ENCODE measurements at regions not wholly inside any gene's neighbourhood (a gene's known extent, or its start where the extent isn't known, plus 50 kb on each side); places are given as distances from the start of the nearest gene placed in this dataset.

DNA sequence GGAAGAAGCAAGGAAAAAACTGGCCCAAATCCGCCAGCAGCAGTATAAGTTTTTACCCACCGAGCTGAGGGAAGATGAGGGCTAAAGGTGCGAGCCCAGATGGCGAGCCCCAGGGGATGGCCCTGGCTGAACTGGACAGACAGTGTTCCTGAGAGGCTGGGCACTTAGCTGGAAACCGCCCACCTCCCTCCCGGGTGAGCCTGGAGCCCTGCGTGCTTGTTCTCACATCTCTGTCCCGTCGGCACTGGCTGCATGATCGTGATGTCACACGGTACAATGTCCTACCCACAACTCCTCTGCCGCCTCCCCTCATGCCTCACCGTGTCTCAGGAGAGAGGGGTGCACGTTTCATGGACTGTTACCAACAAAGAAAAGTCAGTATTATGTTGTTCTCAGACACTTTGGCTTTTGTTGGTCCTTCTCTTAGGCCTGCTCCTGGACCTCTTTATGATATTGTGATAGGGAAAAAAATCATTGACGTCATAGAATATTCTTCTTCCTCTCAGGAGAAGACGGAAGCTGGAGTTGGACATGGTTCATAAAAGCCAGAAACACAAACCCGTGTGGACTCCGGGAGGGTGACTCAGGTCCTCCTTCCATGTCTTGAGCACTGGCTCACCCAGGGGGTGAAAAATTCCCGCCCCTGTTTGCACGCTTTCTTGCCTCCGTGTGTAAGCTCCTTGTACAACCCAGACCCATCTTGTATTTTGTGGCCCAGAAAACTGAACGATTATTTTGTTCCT is 201.8 kb upstream of the TPM1 start:
- Mint-ChIP-seq H3K9me3 (no peaks in the 10 kb centered on the region), H3K36me3 (peaks cover 12% of the 10 kb centered on the region; the same call in 1 of the 2 replicates), H3K27ac (no peak overlapping the region), H3K4me3 (no peak overlapping the region), H3K27me3 (ENCODE audit: low read depth) (no peaks in the 10 kb centered on the region), H3K4me1 (peaks cover 9% of the 10 kb centered on the region)
- no peak for TF ChIP-seq FOXK1 (CRISPR knock-in tag; IDR thresholded peaks at IDR 0.05)
- no peak for ATAC-seq
- ChIA-PET CTCF (interaction anchor here (1.0 to 1.2 kb wide), 2 partner anchors 33 to 106 kb away, joined by 3 read pairs; no protein-coding TSS in a partner anchor), POLR2A (no interaction called here)
- DNase-seq (ENCODE audit: low spot score), result no peak

DNA sequence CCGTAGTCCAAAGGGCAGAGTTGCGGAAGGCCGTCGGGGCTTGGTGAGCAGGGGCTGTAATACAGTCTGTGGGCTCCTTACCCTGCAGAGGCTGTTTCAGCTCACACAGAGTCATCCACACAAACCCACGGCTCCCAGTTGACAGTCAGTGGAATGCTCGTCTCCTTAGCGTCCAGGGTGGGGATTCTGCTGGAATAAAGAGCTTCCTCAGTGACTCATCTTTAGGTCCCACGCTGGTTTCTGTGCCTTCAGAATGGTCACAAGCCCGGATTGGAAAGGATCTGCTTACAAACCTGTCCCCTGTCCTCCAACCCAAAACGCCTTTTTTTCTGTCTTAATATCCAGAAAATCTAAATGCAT is 201.3 kb upstream of the TPM1 start:
- no peaks in the 10 kb centered on the region for H3K27me3 Mint-ChIP-seq (ENCODE audit: low read depth)
- no peaks in the 10 kb centered on the region for H3K9me3 Mint-ChIP-seq
- ChIA-PET POLR2A (no interaction called here), CTCF (interaction anchor here (1.0 to 1.2 kb wide), 2 partner anchors 34 to 105 kb away, joined by 3 read pairs; no protein-coding TSS in a partner anchor)
- ATAC-seq (no peak), DNase-seq (ENCODE audit: low spot score) (no peak)
- H3K4me1 Mint-ChIP-seq, result peaks cover 15% of the 10 kb centered on the region
- no peak overlapping the region for H3K27ac Mint-ChIP-seq
- H3K36me3 Mint-ChIP-seq, result peaks cover 9% of the 10 kb centered on the region; the same call in 1 of the 2 replicates
- TF ChIP-seq JAZF1 (CRISPR knock-in tag; IDR thresholded peaks at IDR 0.05), result no peak
- TF ChIP-seq NFYB (CRISPR knock-in tag; conservative IDR thresholded peaks at IDR 0.05; ENCODE audit: low read depth), result no peak
- TF ChIP-seq GABPB1 (CRISPR knock-in tag; IDR thresholded peaks at IDR 0.05), result no peak
- TF ChIP-seq, protein P1, sequence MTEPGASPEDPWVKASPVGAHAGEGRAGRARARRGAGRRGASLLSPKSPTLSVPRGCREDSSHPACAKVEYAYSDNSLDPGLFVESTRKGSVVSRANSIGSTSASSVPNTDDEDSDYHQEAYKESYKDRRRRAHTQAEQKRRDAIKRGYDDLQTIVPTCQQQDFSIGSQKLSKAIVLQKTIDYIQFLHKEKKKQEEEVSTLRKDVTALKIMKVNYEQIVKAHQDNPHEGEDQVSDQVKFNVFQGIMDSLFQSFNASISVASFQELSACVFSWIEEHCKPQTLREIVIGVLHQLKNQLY (CRISPR knock-in tag; IDR thresholded peaks at IDR 0.05), result no peak
- TF ChIP-seq ZNF232 (CRISPR knock-in tag; IDR thresholded peaks at IDR 0.05), result no peak
- TF ChIP-seq ZNF671 (CRISPR knock-in tag; IDR thresholded peaks at IDR 0.05), result no peak
- no peak for TF ChIP-seq SMAD4 (CRISPR knock-in tag; IDR thresholded peaks at IDR 0.05)
- TF ChIP-seq, protein P2, sequence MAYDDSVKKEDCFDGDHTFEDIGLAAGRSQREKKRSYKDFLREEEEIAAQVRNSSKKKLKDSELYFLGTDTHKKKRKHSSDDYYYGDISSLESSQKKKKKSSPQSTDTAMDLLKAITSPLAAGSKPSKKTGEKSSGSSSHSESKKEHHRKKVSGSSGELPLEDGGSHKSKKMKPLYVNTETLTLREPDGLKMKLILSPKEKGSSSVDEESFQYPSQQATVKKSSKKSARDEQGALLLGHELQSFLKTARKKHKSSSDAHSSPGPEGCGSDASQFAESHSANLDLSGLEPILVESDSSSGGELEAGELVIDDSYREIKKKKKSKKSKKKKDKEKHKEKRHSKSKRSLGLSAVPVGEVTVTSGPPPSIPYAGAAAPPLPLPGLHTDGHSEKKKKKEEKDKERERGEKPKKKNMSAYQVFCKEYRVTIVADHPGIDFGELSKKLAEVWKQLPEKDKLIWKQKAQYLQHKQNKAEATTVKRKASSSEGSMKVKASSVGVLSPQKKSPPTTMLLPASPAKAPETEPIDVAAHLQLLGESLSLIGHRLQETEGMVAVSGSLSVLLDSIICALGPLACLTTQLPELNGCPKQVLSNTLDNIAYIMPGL (CRISPR knock-in tag; IDR thresholded peaks at IDR 0.05), result no peak
- no peak for TF ChIP-seq TEAD4 (CRISPR knock-in tag; IDR thresholded peaks at IDR 0.05)
- no peak for TF ChIP-seq FOXK1 (CRISPR knock-in tag; IDR thresholded peaks at IDR 0.05)
- TF ChIP-seq GTF2I (CRISPR knock-in tag; conservative IDR thresholded peaks at IDR 0.05), result no peak
- TF ChIP-seq NR3C1 (CRISPR knock-in tag; conservative IDR thresholded peaks at IDR 0.05; ENCODE audit: low read depth), result no peak
- no peak for TF ChIP-seq ZNF317 (CRISPR knock-in tag; IDR thresholded peaks at IDR 0.05; ENCODE audit: borderline replicate concordance, low read depth)
- TF ChIP-seq CBFB (CRISPR knock-in tag; IDR thresholded peaks at IDR 0.05; ENCODE audit: low read depth), result no peak
- TF ChIP-seq ZNF263 (CRISPR knock-in tag; IDR thresholded peaks at IDR 0.05; ENCODE audit: low read depth), result no peak
- no peak for TF ChIP-seq HMGA2 (CRISPR knock-in tag; IDR thresholded peaks at IDR 0.05)
- TF ChIP-seq SOX15 (CRISPR knock-in tag; IDR thresholded peaks at IDR 0.05), result no peak
- TF ChIP-seq ZBTB21 (CRISPR knock-in tag; IDR thresholded peaks at IDR 0.05; ENCODE audit: borderline replicate concordance), result no peak
- no peak overlapping the region for H3K4me3 Mint-ChIP-seq

DNA sequence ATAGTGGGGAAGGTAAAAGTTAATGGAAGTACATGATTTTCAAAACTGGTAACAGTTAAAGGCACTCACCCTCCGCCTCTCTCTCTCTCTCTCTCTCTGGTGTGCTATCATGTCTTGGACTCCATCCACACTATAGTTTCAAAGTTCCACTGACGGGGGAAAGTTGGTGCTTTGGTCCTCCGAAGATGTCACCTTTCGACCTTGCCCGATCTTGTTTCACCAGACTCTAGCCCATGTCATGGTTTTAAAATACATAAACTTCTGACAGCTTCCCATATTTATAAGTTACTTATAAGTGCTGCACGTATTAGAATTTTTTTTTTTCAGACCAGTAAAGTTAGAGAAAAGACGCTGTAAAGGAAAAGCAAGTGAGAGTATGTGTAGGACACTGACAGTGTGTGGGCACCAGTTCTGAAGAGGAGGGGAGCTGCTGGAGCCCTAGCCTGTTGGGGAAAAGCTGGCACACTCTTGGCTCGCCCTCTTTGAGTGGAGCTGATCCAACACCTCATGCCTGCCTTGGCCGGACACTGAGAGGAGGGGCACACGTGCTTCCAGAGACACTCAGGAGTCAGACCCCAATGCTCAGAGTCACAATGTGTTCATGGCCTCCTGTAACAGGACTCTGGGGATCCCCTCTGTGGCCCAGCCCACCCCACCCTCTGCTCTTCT is 200.5 kb upstream of the TPM1 start:
- ATAC-seq, result no peak
- DNase-seq (ENCODE audit: low spot score), result no peak
- H3K4me3 Mint-ChIP-seq, result no peak overlapping the region
- H3K27ac Mint-ChIP-seq, result no peak overlapping the region
- no peaks in the 10 kb centered on the region for H3K27me3 Mint-ChIP-seq (ENCODE audit: low read depth)
- POLR2A ChIA-PET, result no interaction called here
- peaks cover 17% of the 10 kb centered on the region for H3K4me1 Mint-ChIP-seq
- H3K36me3 Mint-ChIP-seq, result 0 out of 2 replicates have a peak, but pooled peaks cover 7% of the 10 kb centered on the region
- CTCF ChIA-PET, result no interaction called here
- TF ChIP-seq CREM (CRISPR knock-in tag; IDR thresholded peaks at IDR 0.05) (no peak), GTF2I (CRISPR knock-in tag; conservative IDR thresholded peaks at IDR 0.05) (no peak), ETV6 (CRISPR knock-in tag; IDR thresholded peaks at IDR 0.05) (no peak)
- TF ChIP-seq, protein P1 (CRISPR knock-in tag; IDR thresholded peaks at IDR 0.05), result no peak
- TF ChIP-seq, protein P3, sequence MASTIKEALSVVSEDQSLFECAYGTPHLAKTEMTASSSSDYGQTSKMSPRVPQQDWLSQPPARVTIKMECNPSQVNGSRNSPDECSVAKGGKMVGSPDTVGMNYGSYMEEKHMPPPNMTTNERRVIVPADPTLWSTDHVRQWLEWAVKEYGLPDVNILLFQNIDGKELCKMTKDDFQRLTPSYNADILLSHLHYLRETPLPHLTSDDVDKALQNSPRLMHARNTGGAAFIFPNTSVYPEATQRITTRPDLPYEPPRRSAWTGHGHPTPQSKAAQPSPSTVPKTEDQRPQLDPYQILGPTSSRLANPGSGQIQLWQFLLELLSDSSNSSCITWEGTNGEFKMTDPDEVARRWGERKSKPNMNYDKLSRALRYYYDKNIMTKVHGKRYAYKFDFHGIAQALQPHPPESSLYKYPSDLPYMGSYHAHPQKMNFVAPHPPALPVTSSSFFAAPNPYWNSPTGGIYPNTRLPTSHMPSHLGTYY (CRISPR knock-in tag; IDR thresholded peaks at IDR 0.05), result no peak
- H3K9me3 Mint-ChIP-seq, result 0 out of 2 replicates have a peak, but pooled peaks cover under 1% of the 10 kb centered on the region
